ENCODE measurements at regions not wholly inside any gene's neighbourhood (a gene's known extent, or its start where the extent isn't known, plus 50 kb on each side); places are given as distances from the start of the nearest gene placed in this dataset.

DNA sequence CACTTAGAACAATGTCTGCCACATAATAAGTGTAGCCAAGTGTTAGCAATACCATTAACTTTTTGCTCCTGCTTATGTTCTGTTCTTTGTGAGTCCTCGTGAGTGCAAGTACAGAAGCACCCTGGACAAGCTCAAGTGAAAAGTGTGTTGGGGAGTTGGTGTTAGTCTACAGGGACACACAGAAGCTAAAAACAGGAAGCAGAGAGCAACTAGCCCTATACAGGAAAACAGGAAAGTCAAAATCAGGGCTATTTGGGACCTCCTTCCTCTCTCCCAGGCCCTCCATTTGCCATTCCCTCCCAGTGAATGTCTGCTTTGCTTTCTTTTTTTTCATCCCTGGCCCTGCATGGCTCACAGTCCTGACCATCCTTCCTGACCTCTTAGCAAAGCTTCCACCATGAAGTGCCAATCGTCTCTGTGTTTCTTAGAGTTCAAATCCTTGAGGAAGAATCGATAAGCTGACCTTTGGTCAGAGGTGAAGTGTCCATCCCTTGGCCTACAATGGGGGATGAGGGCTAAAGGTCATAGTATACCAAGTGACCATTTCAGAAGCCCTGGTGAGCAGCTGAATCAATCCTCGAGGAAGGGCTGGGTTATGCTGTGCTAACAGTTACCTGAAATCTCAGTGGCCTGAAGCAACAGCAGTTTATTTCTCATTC lies 328.2 kb downstream of the SHQ1 start:
- H3K9ac ChIP-seq (ENCODE audit: low read depth, low read length), result no peak overlapping the region
- H3K4me2 ChIP-seq (ENCODE audit: low read depth, low read length), result no peak overlapping the region
- H3K36me3 ChIP-seq (ENCODE audit: control insufficient read depth, insufficient read depth, low read length), result no peaks in the 10 kb centered on the region
- dilution Hi-C loops (cut with HindIII; ENCODE audit: low sequenced_read_pairs, unreplicated experiment), result no loop called here
- no peaks in the 10 kb centered on the region for H3K9me3 ChIP-seq (ENCODE audit: control insufficient read depth, insufficient read depth, low read length)
- no peak overlapping the region for H2BK5ac ChIP-seq (ENCODE audit: low read depth, low read length, poor library complexity, severe bottlenecking)
- H3K4me3 ChIP-seq (ENCODE audit: insufficient read depth, low read depth, low read length), result no peak overlapping the region
- H3K4ac ChIP-seq (ENCODE audit: low read depth, low read length), result no peak overlapping the region
- no peak overlapping the region for H2BK20ac ChIP-seq (ENCODE audit: low read depth, low read length)
- peaks cover 13% of the 10 kb centered on the region for H3K27me3 ChIP-seq (ENCODE audit: control insufficient read depth, insufficient read depth, low read length)
- no TSS peak for BruUV-seq (replicated peaks)
- H2AFZ ChIP-seq (replicated peaks; ENCODE audit: low read length, poor library complexity), result no peak overlapping the region
- no peak overlapping the region for H3K23ac ChIP-seq (ENCODE audit: low read depth, low read length)
- DNase-seq (no peak), ATAC-seq (ENCODE audit: low read depth) (no peak)
- no peak overlapping the region for H4K5ac ChIP-seq (ENCODE audit: low read depth, low read length)
- POLR2A ChIA-PET (ENCODE audit: unreplicated experiment), result no interaction called here
- H2AK5ac ChIP-seq (ENCODE audit: low read depth, low read length), result no peak overlapping the region
- no peaks in the 10 kb centered on the region for H3K79me1 ChIP-seq (ENCODE audit: low read depth in 1 of 2, low read length in 2 of 2)
- H3K18ac ChIP-seq (ENCODE audit: low read depth, low read length), result no peak overlapping the region; the same call in 1 of the 2 replicates
- no peak overlapping the region for H2BK15ac ChIP-seq (ENCODE audit: low read depth, low read length)
- H4K8ac ChIP-seq (ENCODE audit: low read depth in 2 of 2, low read length in 2 of 2), result no peak overlapping the region
- TF ChIP-seq MXI1 (IDR thresholded peaks at IDR 0.05; ENCODE audit: borderline replicate concordance, low read depth, low read length) (no peak), SMC3 (IDR thresholded peaks at IDR 0.05; ENCODE audit: low read depth, low read length) (no peak), RCOR1 (IDR thresholded peaks at IDR 0.05; ENCODE audit: insufficient replicate concordance, low read length) (no peak), RAD21 (IDR thresholded peaks at IDR 0.05; ENCODE audit: low read length) (no peak), NFE2L2 (IDR thresholded peaks at IDR 0.05; ENCODE audit: low read depth, low read length) (no peak), FOS (IDR thresholded peaks at IDR 0.05; ENCODE audit: low read depth, low read length) (no peak), RFX5 (IDR thresholded peaks at IDR 0.05; ENCODE audit: low read depth, low read length) (no peak), POLR2A (IDR thresholded peaks at IDR 0.05; ENCODE audit: low read depth, low read length) (no peak), MAZ (IDR thresholded peaks at IDR 0.05; ENCODE audit: borderline replicate concordance, low read depth, low read length) (no peak), MAFK (IDR thresholded peaks at IDR 0.05; ENCODE audit: low read depth, low read length) (no peak)
- TF ChIP-seq, protein P1, sequence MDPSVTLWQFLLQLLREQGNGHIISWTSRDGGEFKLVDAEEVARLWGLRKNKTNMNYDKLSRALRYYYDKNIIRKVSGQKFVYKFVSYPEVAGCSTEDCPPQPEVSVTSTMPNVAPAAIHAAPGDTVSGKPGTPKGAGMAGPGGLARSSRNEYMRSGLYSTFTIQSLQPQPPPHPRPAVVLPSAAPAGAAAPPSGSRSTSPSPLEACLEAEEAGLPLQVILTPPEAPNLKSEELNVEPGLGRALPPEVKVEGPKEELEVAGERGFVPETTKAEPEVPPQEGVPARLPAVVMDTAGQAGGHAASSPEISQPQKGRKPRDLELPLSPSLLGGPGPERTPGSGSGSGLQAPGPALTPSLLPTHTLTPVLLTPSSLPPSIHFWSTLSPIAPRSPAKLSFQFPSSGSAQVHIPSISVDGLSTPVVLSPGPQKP (IDR thresholded peaks at IDR 0.05; ENCODE audit: borderline replicate concordance, low read depth, low read length), result no peak
- H4K91ac ChIP-seq (ENCODE audit: insufficient read depth, low read depth, low read length), result no peak overlapping the region
- intact Hi-C loops (cut with micrococcal nuclease), result no loop called here
- CTCF ChIA-PET, result no interaction called here
- H2BK120ac ChIP-seq (ENCODE audit: low read depth, low read length), result no peak overlapping the region; the same call in 1 of the 2 replicates
- H3K9me1 ChIP-seq (ENCODE audit: insufficient read depth, low read length), result no peaks in the 10 kb centered on the region; the same call in 1 of the 2 replicates
- whole genome bisulfite sequencing, 2 experiments (ENCODE audit: extremely low coverage in 2 of 2, insufficient read length in 1 of 2), result 100% methylated on average over 2 of the region's 4 CpGs; no CpG with 5 or more reads in 1 of the 2 experiments
- in situ Hi-C loops (cut with MboI; ENCODE audit: low sequenced_read_pairs), result no loop called here
- H3K4me1 ChIP-seq (ENCODE audit: control insufficient read depth, insufficient read depth, low read length), result peaks cover 7% of the 10 kb centered on the region
- H2AK9ac ChIP-seq (replicated peaks; ENCODE audit: low read depth, low read length, poor library complexity), result no peak overlapping the region
- H3K14ac ChIP-seq (replicated peaks; ENCODE audit: low read depth, low read length), result no peak overlapping the region
- no peak overlapping the region for H3K27ac ChIP-seq (ENCODE audit: insufficient read depth, low read length)
- no peak overlapping the region for H3K56ac ChIP-seq (ENCODE audit: extremely low read depth, insufficient read depth, low read length)
- no peaks in the 10 kb centered on the region for H4K20me1 ChIP-seq (ENCODE audit: insufficient read depth, low read length)

Measured in IMR-90 (cell line).